IMR-90 (cell line): ENCODE measurements at regions not wholly inside any gene's neighbourhood (a gene's known extent, or its start where the extent isn't known, plus 50 kb on each side); places are given as distances from the start of the nearest gene placed in this dataset.

Experiments
- ATAC-seq: fragments of 200-7000 bp; cut with Tn5 transposase; 2 replicates; pipeline ENCODE4 v1.9.1; 2020; ENCODE audit warnings: low read depth, mild to moderate bottlenecking, moderate library complexity
- BruUV-seq: library from RNA; stranded (reverse); fragments of 400-500 nt; replicated peaks from 2 replicates; lab custom pipeline; 2021; lab: Mats Ljungman, UMichigan
- CTCF ChIA-PET: fragments of 300-600 bp; formaldehyde crosslinking; extraction: SDS; loops from one replicate; lab custom pipeline; 2021; ENCODE audit warnings: antibody characterized with exemption; lab: Yijun Ruan, JAX
- POLR2A ChIA-PET: fragments of 300-600 bp; sonication (Branson Sonifier 250); formaldehyde crosslinking; loops from one replicate; lab custom pipeline; 2022; ENCODE audit warnings: antibody characterized with exemption; ENCODE audit not compliant: unreplicated experiment; lab: Charles Lee
- DNase-seq: peaks from one replicate; pipeline ENCODE4 v3.0.0; 2013
- H2AFZ ChIP-seq: replicated peaks from 2 replicates; pipeline ENCODE3; 2013; ENCODE audit warnings: low read length, mild to moderate bottlenecking; ENCODE audit not compliant: poor library complexity
- H2AK5ac ChIP-seq: 2 replicates; pipeline ENCODE4 v1.6.1; 2013; ENCODE audit warnings: low read depth, low read length, inconsistent platforms
- H2AK9ac ChIP-seq: replicated peaks from 2 replicates; pipeline ENCODE3; 2013; ENCODE audit warnings: mild to moderate bottlenecking, low read depth, low read length, moderate library complexity; ENCODE audit not compliant: poor library complexity
- H2BK120ac ChIP-seq: 2 replicates; pipeline ENCODE4 v1.6.1; 2013; ENCODE audit warnings: low read depth, low read length, inconsistent platforms
- H2BK15ac ChIP-seq: 3 replicates; pipeline ENCODE4 v1.6.1; 2013; ENCODE audit warnings: low read depth, low read length, inconsistent platforms
- H2BK20ac ChIP-seq: 2 replicates; pipeline ENCODE4 v1.6.1; 2013; ENCODE audit warnings: low read depth, mild to moderate bottlenecking, inconsistent platforms, low read length, moderate library complexity
- H2BK5ac ChIP-seq: 2 replicates; pipeline ENCODE4 v1.6.1; 2013; ENCODE audit warnings: mild to moderate bottlenecking, low read depth, low read length, inconsistent platforms; ENCODE audit not compliant: poor library complexity, severe bottlenecking
- H3K14ac ChIP-seq: replicated peaks from 2 replicates; pipeline ENCODE4 v1.6.1; 2013; ENCODE audit warnings: low read depth, low read length, inconsistent platforms
- H3K18ac ChIP-seq: 2 replicates; pipeline ENCODE4 v1.6.1; 2013; ENCODE audit warnings: low read depth, low read length, control low read depth
- H3K23ac ChIP-seq: 2 replicates; pipeline ENCODE4 v1.6.1; 2013; ENCODE audit warnings: low read depth, low read length, inconsistent platforms
- H3K27ac ChIP-seq: 2 replicates; pipeline ENCODE4 v1.5.1; 2013; ENCODE audit warnings: mild to moderate bottlenecking, control low read depth, low read length; ENCODE audit not compliant: insufficient read depth
- H3K27me3 ChIP-seq: 2 replicates; pipeline ENCODE4 v1.6.1; 2013; ENCODE audit warnings: low read length; ENCODE audit not compliant: control insufficient read depth, insufficient read depth
- H3K36me3 ChIP-seq: 2 replicates; pipeline ENCODE4 v1.6.1; 2013; ENCODE audit warnings: low read length, mixed read lengths; ENCODE audit not compliant: control insufficient read depth, insufficient read depth
- H3K4ac ChIP-seq: 2 replicates; pipeline ENCODE4 v1.6.1; 2013; ENCODE audit warnings: low read depth, low read length, inconsistent platforms
- H3K4me1 ChIP-seq: 2 replicates; pipeline ENCODE4 v1.6.1; 2013; ENCODE audit warnings: low read length, mixed read lengths; ENCODE audit not compliant: control insufficient read depth, insufficient read depth
- H3K4me2 ChIP-seq: 2 replicates; pipeline ENCODE4 v1.6.1; 2013; ENCODE audit warnings: low read depth, mild to moderate bottlenecking, control low read depth, low read length, moderate library complexity
- H3K4me3 ChIP-seq: 2 replicates; pipeline ENCODE4 v1.5.1; 2013; ENCODE audit warnings: low read depth, mild to moderate bottlenecking, control low read depth, low read length, moderate library complexity; ENCODE audit not compliant: insufficient read depth
- H3K56ac ChIP-seq: 2 replicates; pipeline ENCODE4 v1.6.1; 2013; ENCODE audit warnings: low read length, inconsistent platforms; ENCODE audit not compliant: insufficient read depth; ENCODE audit errors: extremely low read depth
- H3K79me1 ChIP-seq, 2 experiments: 2 replicates each; pipeline ENCODE4 v1.6.1; 2013; ENCODE audit warnings: low read length in 2 of 2, inconsistent platforms in 1 of 2, low read depth in 1 of 2
- H3K9ac ChIP-seq: 2 replicates; pipeline ENCODE4 v1.6.1; 2013; ENCODE audit warnings: low read depth, low read length, control low read depth
- H3K9me1 ChIP-seq: 2 replicates; pipeline ENCODE4 v1.6.1; 2013; ENCODE audit warnings: low read length, inconsistent platforms; ENCODE audit not compliant: insufficient read depth
- H3K9me3 ChIP-seq: 2 replicates; pipeline ENCODE4 v1.6.1; 2013; ENCODE audit warnings: low read length; ENCODE audit not compliant: control insufficient read depth, insufficient read depth
- H4K20me1 ChIP-seq: 2 replicates; pipeline ENCODE4 v1.6.1; 2013; ENCODE audit warnings: low read length, inconsistent platforms; ENCODE audit not compliant: insufficient read depth
- H4K5ac ChIP-seq: 2 replicates; pipeline ENCODE4 v1.6.1; 2013; ENCODE audit warnings: mild to moderate bottlenecking, low read depth, low read length, control low read depth
- H4K8ac ChIP-seq, 2 experiments: 2 replicates each; pipeline ENCODE4 v1.6.1; 2013; ENCODE audit warnings: low read depth in 2 of 2, low read length in 2 of 2, control low read depth in 1 of 2, inconsistent platforms in 1 of 2
- H4K91ac ChIP-seq: 2 replicates; pipeline ENCODE4 v1.6.1; 2013; ENCODE audit warnings: low read depth, low read length, inconsistent platforms; ENCODE audit not compliant: insufficient read depth
- BHLHE40 ChIP-seq: fragments of 150-350 bp; IDR thresholded peaks from 2 replicates; pipeline ENCODE4 v1.6.1; 2016; ENCODE audit warnings: mild to moderate bottlenecking, low read depth, low read length
- MAFK ChIP-seq: IDR thresholded peaks from 2 replicates; pipeline ENCODE4 v1.6.1; 2012; ENCODE audit warnings: low read depth, low read length, improper control_type of control experiment
- MAZ ChIP-seq: IDR thresholded peaks from 2 replicates; pipeline ENCODE4 v1.6.1; 2012; ENCODE audit warnings: low read depth, mild to moderate bottlenecking, low read length, improper control_type of control experiment, moderate library complexity, borderline replicate concordance
- RCOR1 ChIP-seq: IDR thresholded peaks from 2 replicates; pipeline ENCODE4 v1.6.1; 2012; ENCODE audit warnings: mild to moderate bottlenecking, low read length, improper control_type of control experiment; ENCODE audit not compliant: insufficient replicate concordance
- WGBS, 2 experiments: methylation state at CpG; one replicate each; pipeline versions ENCODE4 v1.1.5 to v1.1.7; 2013; ENCODE audit warnings: missing lambda C conversion rate in 2 of 2; ENCODE audit not compliant: insufficient read length in 1 of 2; ENCODE audit errors: extremely low coverage in 2 of 2; 5-methylcytosine and 5-hydroxymethylcytosine counted together
- dilution Hi-C: fragments of 300-500 bp; cut with HindIII; formaldehyde crosslinking; loops from one replicate; pipeline ENCODE4 v1.14.3; 2018; ENCODE audit warnings: low sequenced_read_pairs; ENCODE audit not compliant: unreplicated experiment
- in situ Hi-C: fragments of 300-500 bp; cut with MboI; formaldehyde crosslinking; loops from 3 replicates; pipeline ENCODE4 v1.14.3; 2019; ENCODE audit warnings: low sequenced_read_pairs, inconsistent platforms, mixed read lengths
- intact Hi-C: fragments of 100-400 bp; cut with micrococcal nuclease; formaldehyde crosslinking; loops from 2 replicates; pipeline ENCODE4 v1.10.0; 2022
- TF ChIP-seq, protein P1 (sequence below): fragments of 150-350 bp; IDR thresholded peaks from 2 replicates; pipeline ENCODE4 v1.6.1; 2017; ENCODE audit warnings: mild to moderate bottlenecking, antibody characterized with exemption, low read length, low read depth

- DNase-seq: peak; percentile 86
- Histone ChIP-seq H3K4ac (peak overlapping the region; percentile 76; the same call in 1 of the 2 replicates), H3K18ac (peak overlapping the region; percentile 79), H3K4me2 (peak overlapping the region; percentile 45; the same call in 1 of the 2 replicates), H4K8ac (peak overlapping the region in 1 of 2 experiments; percentile 24; a peak in 1 of 4 replicates), H2BK15ac (peak overlapping the region; percentile 85; the same call in 1 of the 3 replicates), H2AK9ac (no peak overlapping the region), H2AK5ac (peak overlapping the region; percentile 64; the same call in 1 of the 2 replicates), H2AFZ (peak overlapping the region; percentile 35), H3K23ac (peak overlapping the region; percentile 83; the same call in 1 of the 2 replicates), H3K9me1 (peaks cover 16% of the 10 kb centered on the region), H2BK5ac (peak overlapping the region; percentile 32), H2BK120ac (peak overlapping the region; percentile 40), H3K36me3 (no peaks in the 10 kb centered on the region), H3K14ac (peak overlapping the region; percentile 50), H2BK20ac (peak overlapping the region; percentile 63; the same call in 1 of the 2 replicates), H3K27ac (no peak overlapping the region), H3K9me3 (no peaks in the 10 kb centered on the region), H4K5ac (peak overlapping the region; percentile 57), H3K79me1 (no peaks in the 10 kb centered on the region), H4K91ac (peak overlapping the region; percentile 31; the same call in 1 of the 2 replicates), H3K4me3 (no peak overlapping the region), H4K20me1 (no peaks in the 10 kb centered on the region), H3K4me1 (peaks cover 16% of the 10 kb centered on the region), H3K9ac (no peak overlapping the region), H3K56ac (no peak overlapping the region), H3K27me3 (no peaks in the 10 kb centered on the region)
- intact Hi-C loops: loop anchor here (2.0 kb wide), 1 partner anchor 59 kb away; no protein-coding TSS in a partner anchor
- dilution Hi-C loops: no loop called here
- no TSS peak for BruUV-seq
- ChIA-PET CTCF (interaction anchor here (0.6 to 1.1 kb wide), 2 partner anchors 27 to 260 kb away, joined by 3 to 4 read pairs; no protein-coding TSS in a partner anchor), POLR2A (no interaction called here)
- in situ Hi-C loops: no loop called here
- no CpG with 5 or more reads among the region's 2 CpGs for WGBS, 2 experiments
- ATAC-seq: peak; percentile 80
- TF ChIP-seq RCOR1: no peak
- TF ChIP-seq, protein P1, sequence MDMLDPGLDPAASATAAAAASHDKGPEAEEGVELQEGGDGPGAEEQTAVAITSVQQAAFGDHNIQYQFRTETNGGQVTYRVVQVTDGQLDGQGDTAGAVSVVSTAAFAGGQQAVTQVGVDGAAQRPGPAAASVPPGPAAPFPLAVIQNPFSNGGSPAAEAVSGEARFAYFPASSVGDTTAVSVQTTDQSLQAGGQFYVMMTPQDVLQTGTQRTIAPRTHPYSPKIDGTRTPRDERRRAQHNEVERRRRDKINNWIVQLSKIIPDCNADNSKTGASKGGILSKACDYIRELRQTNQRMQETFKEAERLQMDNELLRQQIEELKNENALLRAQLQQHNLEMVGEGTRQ: no peak
- TF ChIP-seq MAZ: no peak
- TF ChIP-seq BHLHE40: no peak
- TF ChIP-seq MAFK: peak; percentile 85
Measured at GRCh38 chr2:224162122-224162521, 123.0 kb upstream of the SERPINE2 start.
